GM12878 (cell line): ENCODE measurements at regions not wholly inside any gene's neighbourhood (a gene's known extent, or its start where the extent isn't known, plus 50 kb on each side); places are given as distances from the start of the nearest gene placed in this dataset.

Experiments used
- ATF2 ChIP-seq: IDR thresholded peaks from 2 replicates; pipeline ENCODE4 v1.6.1; 2012; ENCODE audit warnings: low read length, inconsistent platforms
- BHLHE40 ChIP-seq, 2 experiments: fragments of 450-650 bp in 1 of 2; IDR thresholded peaks; 2 replicates each; pipeline ENCODE4 v1.6.1; 2011 to 2017; ENCODE audit warnings: low read depth in 2 of 2, borderline replicate concordance in 1 of 2, improper control_type of control experiment in 1 of 2, low read length in 1 of 2, mild to moderate bottlenecking in 1 of 2
- CEBPZ ChIP-seq: fragments of 150-350 bp; IDR thresholded peaks from 2 replicates; pipeline ENCODE4 v1.6.1; 2016; ENCODE audit warnings: low read depth, low read length
- CHD4 ChIP-seq: fragments of 200-600 bp; sonication (generic); IDR thresholded peaks from 2 replicates; pipeline ENCODE4 v1.6.1; 2016; ENCODE audit warnings: mild to moderate bottlenecking
- CREB1 ChIP-seq: IDR thresholded peaks from 2 replicates; pipeline ENCODE4 v1.6.1; 2012; ENCODE audit warnings: low read depth, mild to moderate bottlenecking, inconsistent platforms
- DPF2 ChIP-seq: fragments of 450-650 bp; IDR thresholded peaks from 2 replicates; pipeline ENCODE4 v1.6.1; 2017; ENCODE audit warnings: mild to moderate bottlenecking
- HDGF ChIP-seq: fragments of 450-650 bp; IDR thresholded peaks from 2 replicates; pipeline ENCODE4 v1.6.1; 2016; ENCODE audit warnings: antibody characterized with exemption
- HSF1 ChIP-seq: fragments of 150-350 bp; IDR thresholded peaks from 2 replicates; pipeline ENCODE4 v1.6.1; 2014; ENCODE audit warnings: mild to moderate bottlenecking, low read depth, low read length
- JUND ChIP-seq: IDR thresholded peaks from 2 replicates; pipeline ENCODE4 v1.6.1; 2012; ENCODE audit warnings: low read depth, mild to moderate bottlenecking, low read length, improper control_type of control experiment, moderate library complexity
- MEF2A ChIP-seq: IDR thresholded peaks from 2 replicates; pipeline ENCODE4 v1.6.1; 2011; ENCODE audit warnings: low read depth, mild to moderate bottlenecking, low read length, moderate library complexity; ENCODE audit not compliant: insufficient read depth
- NFIC ChIP-seq: IDR thresholded peaks from 2 replicates; pipeline ENCODE4 v1.6.1; 2012; ENCODE audit warnings: low read depth, mild to moderate bottlenecking, inconsistent platforms, low read length, moderate library complexity
- PML ChIP-seq: IDR thresholded peaks from 2 replicates; pipeline ENCODE4 v1.6.1; 2012; ENCODE audit warnings: low read length, inconsistent platforms
- POLR2A ChIP-seq: IDR thresholded peaks from 2 replicates; pipeline ENCODE4 v1.6.1; 2011; ENCODE audit warnings: low read depth, mild to moderate bottlenecking, low read length
- RCOR1 ChIP-seq: conservative IDR thresholded peaks from 2 replicates; pipeline ENCODE4 v1.6.1; 2012; ENCODE audit warnings: low read depth, low read length, improper control_type of control experiment
- RELB ChIP-seq: fragments of 450-650 bp; IDR thresholded peaks from 2 replicates; pipeline ENCODE4 v1.6.1; 2017; ENCODE audit warnings: low read depth, mild to moderate bottlenecking, moderate library complexity
- SUZ12 ChIP-seq: fragments of 200-600 bp; sonication (generic); IDR thresholded peaks from one replicate; pipeline ENCODE4 v1.6.1; 2018; ENCODE audit warnings: antibody characterized with exemption, mild to moderate bottlenecking; ENCODE audit not compliant: unreplicated experiment
- TCF12 ChIP-seq: IDR thresholded peaks from 2 replicates; pipeline ENCODE4 v1.6.1; 2011; ENCODE audit warnings: low read depth, mild to moderate bottlenecking, low read length

- TF ChIP-seq RELB = no peak
- TF ChIP-seq HDGF = no peak
- no peak for TF ChIP-seq RCOR1
- TF ChIP-seq CHD4 = no peak
- no peak for TF ChIP-seq PML
- no peak for TF ChIP-seq SUZ12
- TF ChIP-seq TCF12 = no peak
- no peak for TF ChIP-seq BHLHE40 (IDR thresholded peaks at IDR 0.05; ENCODE audit: borderline replicate concordance in 1 of 2, low read depth in 2 of 2, low read length in 1 of 2)
- no peak for TF ChIP-seq MEF2A
- no peak for TF ChIP-seq NFIC
- no peak for TF ChIP-seq CREB1
- TF ChIP-seq ATF2 = no peak
- no peak for TF ChIP-seq HSF1
- TF ChIP-seq DPF2 = no peak
- TF ChIP-seq CEBPZ = no peak
- no peak for TF ChIP-seq POLR2A
- TF ChIP-seq JUND = no peak
These were observed 88.4 kb upstream of the ATP11B start (continued) for GRCh38 chr3:182704926-182705325.
